HEK293T (cell line): ENCODE measurements at regions not wholly inside any gene's neighbourhood (a gene's known extent, or its start where the extent isn't known, plus 50 kb on each side); places are given as distances from the start of the nearest gene placed in this dataset.

Source experiments
- ARNT ChIP-seq: fragments of 450-650 bp; IDR thresholded peaks from 2 replicates; pipeline ENCODE4 v1.6.1; 2017; ENCODE audit warnings: mild to moderate bottlenecking
- CTBP1 ChIP-seq: fragments of 450-650 bp; IDR thresholded peaks from 2 replicates; pipeline ENCODE4 v1.6.1; 2016; ENCODE audit warnings: borderline replicate concordance
- ELF4 ChIP-seq: fragments of 450-650 bp; IDR thresholded peaks from 2 replicates; pipeline ENCODE4 v1.6.1; 2017; ENCODE audit warnings: antibody characterized with exemption
- FOXK2 ChIP-seq: fragments of 450-650 bp; IDR thresholded peaks from 2 replicates; pipeline ENCODE4 v1.6.1; 2016; ENCODE audit warnings: mild to moderate bottlenecking
- FOXM1 ChIP-seq: fragments of 450-650 bp; IDR thresholded peaks from 2 replicates; pipeline ENCODE4 v1.6.1; 2017; ENCODE audit warnings: mild to moderate bottlenecking, borderline replicate concordance
- LEF1 ChIP-seq: fragments of 450-650 bp; IDR thresholded peaks from 2 replicates; pipeline ENCODE4 v1.6.1; 2017; ENCODE audit warnings: mild to moderate bottlenecking, borderline replicate concordance
- SUZ12 ChIP-seq: fragments of 450-650 bp; IDR thresholded peaks from 2 replicates; pipeline ENCODE4 v1.6.1; 2016; ENCODE audit warnings: mild to moderate bottlenecking

GRCh38 chr1:90809093-90809492, 92.0 kb upstream of the BARHL2 start:
- no peak for TF ChIP-seq ARNT
- no peak for TF ChIP-seq ELF4
- no peak for TF ChIP-seq FOXK2
- TF ChIP-seq SUZ12, result no peak
- TF ChIP-seq FOXM1, result no peak
- no peak for TF ChIP-seq LEF1
- TF ChIP-seq CTBP1, result no peak
